Glomerular visceral epithelial cell (primary cell): ENCODE measurements at regions not wholly inside any gene's neighbourhood (a gene's known extent, or its start where the extent isn't known, plus 50 kb on each side); places are given as distances from the start of the nearest gene placed in this dataset.

Experiments used
- DNase-seq: peaks from one replicate; pipeline ENCODE4 v3.0.0-alpha.2; 2016; ENCODE audit errors: extremely low spot score

DNA sequence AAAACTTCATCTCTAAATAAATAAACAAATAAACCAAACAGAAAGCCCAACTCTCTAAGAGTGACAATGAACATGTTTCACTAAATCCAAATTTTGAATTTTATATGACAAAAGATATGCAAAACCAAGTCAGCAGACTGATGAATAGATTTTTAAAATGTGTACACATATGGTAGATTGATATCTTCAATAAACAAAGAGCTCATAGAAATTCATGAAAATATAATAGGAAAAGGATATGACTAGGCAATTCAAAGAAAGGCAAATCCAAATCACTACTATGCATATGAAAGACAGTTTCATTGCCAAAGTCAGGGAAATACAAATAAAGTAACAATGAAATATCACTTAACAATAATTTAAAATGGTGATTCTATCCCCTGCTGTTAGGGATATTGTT is 63.7 kb upstream of the NBEA start:
- DNase-seq, result no peak

DNA sequence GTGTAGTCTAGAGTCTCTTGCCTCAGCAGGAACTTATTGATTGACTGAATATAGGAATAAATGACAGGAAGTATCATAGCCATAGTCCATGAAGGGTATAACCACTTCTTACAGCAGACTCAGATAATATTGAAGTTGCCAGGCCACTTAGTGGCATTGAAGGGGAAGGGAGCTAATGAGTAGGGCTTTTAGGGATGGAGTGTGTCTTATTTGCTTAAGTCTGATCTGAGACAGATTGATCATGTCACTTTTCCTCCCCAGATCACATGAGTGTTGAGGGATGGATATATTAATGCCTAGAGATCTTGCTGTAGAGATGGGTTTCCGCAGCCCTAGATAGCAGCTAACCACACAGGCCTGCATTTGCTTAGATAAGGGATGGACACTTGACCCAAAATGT is 62.2 kb upstream of the NBEA start:
- DNase-seq, result no peak

DNA sequence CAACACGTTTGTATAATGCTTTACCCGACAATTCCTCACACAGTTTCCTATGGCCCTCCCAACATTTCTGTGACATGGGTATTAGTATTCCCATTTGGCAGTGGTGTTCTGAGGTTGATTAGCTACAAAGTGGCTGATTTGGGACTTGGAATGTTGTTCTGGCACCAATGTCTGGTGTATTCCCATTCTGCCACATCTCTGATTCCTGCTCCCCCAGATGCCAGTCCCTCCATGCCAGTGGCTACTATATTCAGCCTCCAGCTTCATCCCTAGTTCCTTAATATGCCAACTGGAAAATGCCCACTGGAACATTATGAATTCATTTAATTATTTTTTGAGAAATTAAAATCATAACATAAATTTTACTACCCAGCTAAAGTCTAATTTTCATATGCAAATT is 60.6 kb upstream of the NBEA start:
- no peak for DNase-seq

DNA sequence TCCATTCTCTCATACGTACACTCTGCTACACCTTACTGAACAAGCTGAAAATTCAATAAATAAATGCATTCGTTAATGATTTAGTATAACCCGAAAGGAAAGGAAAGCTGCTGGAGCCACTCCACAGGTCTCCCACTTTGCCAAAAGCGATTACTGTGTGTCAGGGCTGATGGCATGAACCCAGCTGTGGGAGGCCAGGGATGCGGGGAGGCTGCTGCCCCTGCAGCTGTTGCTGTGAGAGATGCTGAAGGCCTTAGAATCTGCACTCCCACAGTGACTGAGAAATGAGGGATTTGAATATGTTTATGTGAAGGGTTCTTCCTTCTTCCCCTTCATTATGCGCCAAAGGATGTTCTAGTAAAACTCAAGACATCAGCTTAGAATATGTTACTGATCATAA is 58.7 kb upstream of the NBEA start:
- no peak for DNase-seq

DNA sequence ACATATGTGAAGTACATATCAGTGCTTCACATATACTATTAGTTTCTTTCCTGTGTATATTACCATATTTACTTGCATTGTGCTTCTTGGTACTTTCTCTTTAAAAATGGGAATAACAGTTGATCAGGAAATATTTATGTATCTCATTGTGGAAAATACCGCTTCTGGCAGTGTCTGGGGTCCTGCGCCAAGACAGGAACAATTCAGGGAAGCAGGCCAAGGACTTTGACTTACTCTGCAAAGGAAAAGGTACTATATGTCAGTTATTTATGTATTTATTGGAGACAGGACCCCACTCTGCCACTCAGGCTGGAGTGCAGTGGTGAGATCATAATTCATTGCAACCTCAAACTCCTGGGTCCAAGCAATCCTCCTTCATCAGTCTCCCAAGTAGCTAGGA is 57.7 kb upstream of the NBEA start:
- DNase-seq, result no peak

DNA sequence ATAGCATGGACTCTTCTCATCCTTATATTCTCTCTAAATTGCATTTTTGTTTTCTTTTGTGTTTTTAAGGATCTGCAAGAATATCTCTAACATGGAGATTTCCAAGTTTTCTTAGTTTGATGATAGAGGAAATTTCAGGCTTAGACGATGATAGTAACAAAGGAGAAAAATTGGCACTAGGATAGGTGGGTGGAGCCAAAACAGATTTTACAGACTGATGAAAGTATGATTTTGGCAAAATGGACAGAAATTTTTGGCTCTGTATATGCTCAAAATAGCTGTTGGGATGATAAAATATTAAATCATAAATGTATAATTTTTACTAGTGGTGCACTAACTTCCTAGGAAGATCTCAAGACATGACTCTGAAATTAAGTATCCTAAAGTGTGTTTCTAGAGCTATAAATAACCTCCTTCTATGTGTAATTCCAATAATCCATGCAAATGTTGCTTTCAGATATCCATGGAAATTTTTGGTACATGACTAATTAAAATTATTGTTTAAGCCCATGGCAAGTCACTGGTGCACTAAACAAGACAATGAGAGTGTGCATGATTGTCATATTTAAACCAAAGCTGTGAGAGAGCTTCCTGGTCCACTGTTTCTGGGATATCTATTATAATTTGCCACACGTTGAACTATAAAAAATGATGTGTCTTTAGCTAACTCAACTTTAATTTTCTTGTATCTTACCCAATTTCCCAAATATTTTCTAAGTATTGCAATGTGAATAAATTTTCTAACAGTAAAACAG is 55.8 kb upstream of the NBEA start:
- DNase-seq, result no peak

DNA sequence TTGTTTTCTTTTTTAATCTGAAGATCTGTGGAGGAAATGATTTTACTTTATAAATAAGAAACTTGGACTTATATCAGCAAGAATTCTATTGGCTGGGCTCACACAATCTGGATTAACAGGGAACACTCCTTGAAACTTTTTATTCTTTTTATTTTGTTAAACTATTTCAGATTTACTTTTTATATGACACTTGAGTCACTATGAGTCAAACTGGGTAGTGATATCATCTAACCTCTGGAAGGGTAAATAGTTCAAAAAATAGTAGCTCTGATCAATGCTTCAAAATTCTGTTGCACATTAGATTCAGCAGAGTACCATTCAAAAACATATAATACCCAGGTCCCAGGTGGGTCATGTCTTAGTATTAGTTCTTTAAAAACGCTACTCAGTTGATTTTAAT is 55.1 kb upstream of the NBEA start:
- DNase-seq, result no peak
